IMR-90 (cell line): ENCODE measurements at regions not wholly inside any gene's neighbourhood (a gene's known extent, or its start where the extent isn't known, plus 50 kb on each side); places are given as distances from the start of the nearest gene placed in this dataset.

Experiments
- BHLHE40 ChIP-seq: fragments of 150-350 bp; IDR thresholded peaks from 2 replicates; pipeline ENCODE4 v1.6.1; 2016; ENCODE audit warnings: mild to moderate bottlenecking, low read depth, low read length
- MXI1 ChIP-seq: IDR thresholded peaks from 2 replicates; pipeline ENCODE4 v1.6.1; 2012; ENCODE audit warnings: low read depth, mild to moderate bottlenecking, low read length, moderate library complexity, borderline replicate concordance
- POLR2A ChIP-seq: IDR thresholded peaks from 2 replicates; pipeline ENCODE4 v1.6.1; 2012; ENCODE audit warnings: mild to moderate bottlenecking, low read depth, low read length
- RAD21 ChIP-seq: IDR thresholded peaks from 2 replicates; pipeline ENCODE4 v1.6.1; 2012; ENCODE audit warnings: low read length, improper control_type of control experiment
- SMC3 ChIP-seq: fragments of 150-350 bp; IDR thresholded peaks from 2 replicates; pipeline ENCODE4 v1.6.1; 2016; ENCODE audit warnings: low read depth, mild to moderate bottlenecking, antibody characterized with exemption, low read length, moderate library complexity
- TF ChIP-seq, protein P1 (sequence below): conservative IDR thresholded peaks from 2 replicates; pipeline ENCODE4 v1.5.1; 2012; ENCODE audit warnings: mild to moderate bottlenecking, low read depth, low read length, improper control_type of control experiment

DNA sequence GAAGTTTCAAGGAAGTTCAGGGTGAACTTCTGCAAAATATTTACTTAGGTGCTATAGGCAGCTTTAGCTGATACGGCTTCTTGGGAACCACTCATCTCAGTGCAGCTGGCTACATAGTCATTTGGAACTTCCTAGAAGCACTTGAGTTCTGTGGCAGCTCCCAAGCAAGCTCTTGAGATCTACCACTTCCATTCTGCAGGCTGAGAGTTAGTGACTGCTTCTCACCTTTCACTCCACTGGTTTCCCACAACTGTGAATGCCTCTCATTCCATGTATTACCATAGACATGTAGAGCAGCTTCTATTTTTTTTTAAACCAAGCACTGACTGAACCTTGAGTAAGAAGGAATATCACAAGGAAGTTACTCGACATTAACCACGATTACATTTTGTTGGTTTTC lies 994.1 kb upstream of the ACVR2A start:
- TF ChIP-seq, protein P1, sequence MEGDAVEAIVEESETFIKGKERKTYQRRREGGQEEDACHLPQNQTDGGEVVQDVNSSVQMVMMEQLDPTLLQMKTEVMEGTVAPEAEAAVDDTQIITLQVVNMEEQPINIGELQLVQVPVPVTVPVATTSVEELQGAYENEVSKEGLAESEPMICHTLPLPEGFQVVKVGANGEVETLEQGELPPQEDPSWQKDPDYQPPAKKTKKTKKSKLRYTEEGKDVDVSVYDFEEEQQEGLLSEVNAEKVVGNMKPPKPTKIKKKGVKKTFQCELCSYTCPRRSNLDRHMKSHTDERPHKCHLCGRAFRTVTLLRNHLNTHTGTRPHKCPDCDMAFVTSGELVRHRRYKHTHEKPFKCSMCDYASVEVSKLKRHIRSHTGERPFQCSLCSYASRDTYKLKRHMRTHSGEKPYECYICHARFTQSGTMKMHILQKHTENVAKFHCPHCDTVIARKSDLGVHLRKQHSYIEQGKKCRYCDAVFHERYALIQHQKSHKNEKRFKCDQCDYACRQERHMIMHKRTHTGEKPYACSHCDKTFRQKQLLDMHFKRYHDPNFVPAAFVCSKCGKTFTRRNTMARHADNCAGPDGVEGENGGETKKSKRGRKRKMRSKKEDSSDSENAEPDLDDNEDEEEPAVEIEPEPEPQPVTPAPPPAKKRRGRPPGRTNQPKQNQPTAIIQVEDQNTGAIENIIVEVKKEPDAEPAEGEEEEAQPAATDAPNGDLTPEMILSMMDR: no peak
- TF ChIP-seq SMC3 (no peak), RAD21 (no peak), POLR2A (no peak), MXI1 (no peak), BHLHE40 (no peak)
